CD4-positive, CD25-positive, alpha-beta regulatory T cell (primary cell): ENCODE measurements at regions not wholly inside any gene's neighbourhood (a gene's known extent, or its start where the extent isn't known, plus 50 kb on each side); places are given as distances from the start of the nearest gene placed in this dataset.
A peak's percentile ranks its signal among the peaks of the same experiment; 100 is the strongest.

ENCODE experiments used
- ATAC-seq, 2 donors: fragments of 150-1000 bp; cut with Tn5 transposase; one replicate each; pipeline ENCODE4 v1.10.0; 2021; ENCODE audit warnings: low read depth in 2 of 2, moderate number of reproducible peaks in 2 of 2, moderate library complexity in 1 of 2
- DNase-seq, 3 donors: peaks; one replicate each; pipeline versions ENCODE4 v3.0.0 to v3.0.0-alpha.2; 2012 to 2022; ENCODE audit warnings: mixed read lengths in 1 of 3
- H3K27ac ChIP-seq: one replicate; pipeline ENCODE4 v1.7.0; 2013; ENCODE audit warnings: mild to moderate bottlenecking, low read length; ENCODE audit not compliant: insufficient read depth, poor library complexity, severe bottlenecking
- H3K27me3 ChIP-seq: one replicate; pipeline ENCODE4 v1.7.0; 2013; ENCODE audit warnings: low read length; ENCODE audit not compliant: control insufficient read depth, insufficient read depth
- H3K36me3 ChIP-seq: one replicate; pipeline ENCODE4 v1.7.0; 2013; ENCODE audit warnings: mild to moderate bottlenecking, low read length, moderate library complexity; ENCODE audit not compliant: control insufficient read depth, insufficient read depth
- H3K4me1 ChIP-seq: 2 replicates; pipeline ENCODE4 v1.7.0; 2013; ENCODE audit warnings: mild to moderate bottlenecking, low read length; ENCODE audit not compliant: insufficient read depth, control insufficient read depth, poor library complexity, severe bottlenecking
- H3K4me3 ChIP-seq: one replicate; pipeline ENCODE4 v1.7.0; 2013; ENCODE audit warnings: low read depth, mild to moderate bottlenecking, low read length, moderate library complexity
- H3K9me3 ChIP-seq, 2 experiments: 1 replicate in 1 of 2; 2 replicates in 1 of 2; pipeline ENCODE4 v1.7.0; 2013; ENCODE audit warnings: low read length in 2 of 2, mild to moderate bottlenecking in 1 of 2, moderate library complexity in 1 of 2; ENCODE audit not compliant: control insufficient read depth in 2 of 2
- H3K27ac Mint-ChIP-seq, 3 donors: one replicate each; pipeline ENCODE4 v1.8.0; 2020 to 2022; ENCODE audit warnings: mild to moderate bottlenecking in 3 of 3, mixed read lengths in 3 of 3, moderate library complexity in 2 of 3
- H3K27me3 Mint-ChIP-seq: one replicate; pipeline ENCODE4 v1.8.0; 2022; ENCODE audit warnings: mild to moderate bottlenecking, mixed read lengths
- H3K36me3 Mint-ChIP-seq: one replicate; pipeline ENCODE4 v1.8.0; 2020; ENCODE audit warnings: mixed read lengths
- H3K4me1 Mint-ChIP-seq, 4 donors: one replicate each; pipeline ENCODE4 v1.8.0; 2020 to 2022; ENCODE audit warnings: mixed read lengths in 4 of 4, mild to moderate bottlenecking in 1 of 4
- H3K4me3 Mint-ChIP-seq, 4 donors: one replicate each; pipeline ENCODE4 v1.8.0; 2020 to 2022; ENCODE audit warnings: mild to moderate bottlenecking in 4 of 4, mixed read lengths in 4 of 4, moderate library complexity in 3 of 4
- H3K9me3 Mint-ChIP-seq, 7 donors: one replicate each; pipeline ENCODE4 v1.8.0; 2020 to 2022; ENCODE audit warnings: mixed read lengths in 7 of 7, mild to moderate bottlenecking in 3 of 7, moderate library complexity in 2 of 7

GRCh38 chr21:32203877-32204480, 74.9 kb downstream of the MIS18A start:
- H3K27me3 ChIP-seq: no peaks in the 10 kb centered on the region
- no peak overlapping the region for H3K4me3 ChIP-seq
- H3K4me1 ChIP-seq: no peaks in the 10 kb centered on the region
- H3K36me3 ChIP-seq: no peaks in the 10 kb centered on the region
- Mint-ChIP-seq H3K4me1 (no peaks in the 10 kb centered on the region), H3K27ac (no peak overlapping the region), H3K27me3 (peaks cover 4% of the 10 kb centered on the region), H3K4me3 (no peak overlapping the region), H3K9me3 (peaks cover 0 to 4% (median 0%) of the 10 kb centered on the region in 7 donors), H3K36me3 (no peaks in the 10 kb centered on the region)
- no peaks in the 10 kb centered on the region for H3K9me3 ChIP-seq
- no peak overlapping the region for H3K27ac ChIP-seq
- ATAC-seq: no peak
- no peak for DNase-seq

GRCh38 chr21:32200029-32200428, 78.8 kb downstream of the MIS18A start:
- Mint-ChIP-seq H3K4me3 (no peak overlapping the region), H3K27me3 (peaks cover 19% of the 10 kb centered on the region), H3K4me1 (no peaks in the 10 kb centered on the region), H3K27ac (no peak overlapping the region), H3K36me3 (no peaks in the 10 kb centered on the region), H3K9me3 (peaks cover 0 to 2% (median 0%) of the 10 kb centered on the region in 7 donors)
- no peaks in the 10 kb centered on the region for H3K27me3 ChIP-seq
- no peak for ATAC-seq
- no peaks in the 10 kb centered on the region for H3K9me3 ChIP-seq
- H3K27ac ChIP-seq: no peak overlapping the region
- DNase-seq: no peak
- no peaks in the 10 kb centered on the region for H3K36me3 ChIP-seq
- no peak overlapping the region for H3K4me3 ChIP-seq
- H3K4me1 ChIP-seq: no peaks in the 10 kb centered on the region

GRCh38 chr21:32198384-32198783, 80.5 kb downstream of the MIS18A start:
- no peak overlapping the region for H3K27ac ChIP-seq
- DNase-seq (no peak), ATAC-seq (no peak)
- Mint-ChIP-seq H3K27ac (no peak overlapping the region), H3K4me3 (no peak overlapping the region), H3K27me3 (peaks cover 19% of the 10 kb centered on the region), H3K36me3 (no peaks in the 10 kb centered on the region), H3K4me1 (no peaks in the 10 kb centered on the region), H3K9me3 (peaks cover 0 to 1% (median 0%) of the 10 kb centered on the region in 7 donors)
- no peaks in the 10 kb centered on the region for H3K4me1 ChIP-seq
- H3K9me3 ChIP-seq: no peaks in the 10 kb centered on the region
- no peaks in the 10 kb centered on the region for H3K36me3 ChIP-seq
- no peak overlapping the region for H3K4me3 ChIP-seq
- H3K27me3 ChIP-seq: no peaks in the 10 kb centered on the region

- Mint-ChIP-seq H3K27me3 (peaks cover 19% of the 10 kb centered on the region), H3K4me3 (no peak overlapping the region), H3K9me3 (no peaks in the 10 kb centered on the region), H3K36me3 (no peaks in the 10 kb centered on the region), H3K27ac (no peak overlapping the region), H3K4me1 (no peaks in the 10 kb centered on the region)
- DNase-seq (no peak), ATAC-seq (no peak)
- Histone ChIP-seq H3K27ac (no peak overlapping the region), H3K4me1 (no peaks in the 10 kb centered on the region), H3K9me3 (no peaks in the 10 kb centered on the region), H3K4me3 (no peak overlapping the region), H3K27me3 (no peaks in the 10 kb centered on the region), H3K36me3 (no peaks in the 10 kb centered on the region)
Observed at GRCh38 chr21:32197896-32198295, 81.0 kb downstream of the MIS18A start.

DNA sequence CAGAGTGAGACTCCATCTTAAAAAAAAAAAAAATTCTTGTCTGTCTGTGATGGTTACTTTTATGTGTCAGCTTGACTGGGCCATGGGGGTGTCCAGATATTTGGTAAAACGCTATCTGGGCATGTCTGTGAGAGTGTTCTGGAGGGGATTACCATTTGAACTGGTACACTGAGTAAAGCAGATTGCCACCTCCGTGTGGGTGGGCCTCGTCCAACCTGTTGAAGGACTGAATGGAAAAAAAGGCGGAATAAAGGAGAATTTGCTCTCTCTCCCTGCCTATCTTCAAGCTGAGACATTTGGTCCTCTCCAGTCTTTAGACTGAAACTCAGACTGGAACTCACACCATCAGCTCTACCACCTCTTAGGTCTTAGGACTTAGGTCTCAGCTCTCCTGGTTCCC, 82.8 kb downstream of the MIS18A start:
- H3K27me3 Mint-ChIP-seq: peaks cover 15% of the 10 kb centered on the region
- no peaks in the 10 kb centered on the region for H3K36me3 Mint-ChIP-seq
- no peak overlapping the region for H3K4me3 Mint-ChIP-seq
- no peak overlapping the region for H3K27ac ChIP-seq
- ATAC-seq (no peak), DNase-seq (no peak)
- no peak overlapping the region for H3K27ac Mint-ChIP-seq
- H3K4me1 ChIP-seq: no peaks in the 10 kb centered on the region
- no peaks in the 10 kb centered on the region for H3K4me1 Mint-ChIP-seq
- no peaks in the 10 kb centered on the region for H3K27me3 ChIP-seq
- H3K9me3 ChIP-seq: no peaks in the 10 kb centered on the region
- no peaks in the 10 kb centered on the region for H3K36me3 ChIP-seq
- no peak overlapping the region for H3K4me3 ChIP-seq
- H3K9me3 Mint-ChIP-seq: no peaks in the 10 kb centered on the region

DNA sequence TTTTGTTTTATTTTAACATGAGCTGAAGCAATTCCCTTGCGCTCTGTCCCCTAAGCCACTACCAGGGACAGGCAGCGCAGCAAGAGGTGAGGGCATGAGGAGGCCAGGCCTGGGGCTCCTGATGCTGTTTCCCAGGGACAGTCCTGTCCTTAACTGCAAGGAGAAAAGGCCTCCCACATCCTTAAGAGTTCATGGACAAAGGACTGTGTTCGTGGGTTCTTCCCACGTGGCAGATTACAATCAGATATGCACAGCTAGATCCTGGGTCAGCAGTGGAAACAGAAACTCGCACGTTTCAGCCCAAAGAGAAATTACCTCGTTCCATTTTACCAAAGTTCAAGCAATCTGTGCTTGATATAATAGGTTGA, 85.8 kb downstream of the MIS18A start:
- no peak overlapping the region for H3K4me3 Mint-ChIP-seq
- no peaks in the 10 kb centered on the region for H3K9me3 ChIP-seq
- H3K4me1 ChIP-seq: no peaks in the 10 kb centered on the region
- no peak overlapping the region for H3K27ac Mint-ChIP-seq
- no peak for DNase-seq
- H3K27me3 Mint-ChIP-seq: peaks cover 15% of the 10 kb centered on the region
- H3K36me3 ChIP-seq: no peaks in the 10 kb centered on the region
- H3K27ac ChIP-seq: no peak overlapping the region
- H3K4me3 ChIP-seq: no peak overlapping the region
- no peak for ATAC-seq
- no peaks in the 10 kb centered on the region for H3K4me1 Mint-ChIP-seq
- no peaks in the 10 kb centered on the region for H3K27me3 ChIP-seq
- peaks cover 0 to 1% (median 0%) of the 10 kb centered on the region in 7 donors for H3K9me3 Mint-ChIP-seq
- H3K36me3 Mint-ChIP-seq: no peaks in the 10 kb centered on the region

DNA sequence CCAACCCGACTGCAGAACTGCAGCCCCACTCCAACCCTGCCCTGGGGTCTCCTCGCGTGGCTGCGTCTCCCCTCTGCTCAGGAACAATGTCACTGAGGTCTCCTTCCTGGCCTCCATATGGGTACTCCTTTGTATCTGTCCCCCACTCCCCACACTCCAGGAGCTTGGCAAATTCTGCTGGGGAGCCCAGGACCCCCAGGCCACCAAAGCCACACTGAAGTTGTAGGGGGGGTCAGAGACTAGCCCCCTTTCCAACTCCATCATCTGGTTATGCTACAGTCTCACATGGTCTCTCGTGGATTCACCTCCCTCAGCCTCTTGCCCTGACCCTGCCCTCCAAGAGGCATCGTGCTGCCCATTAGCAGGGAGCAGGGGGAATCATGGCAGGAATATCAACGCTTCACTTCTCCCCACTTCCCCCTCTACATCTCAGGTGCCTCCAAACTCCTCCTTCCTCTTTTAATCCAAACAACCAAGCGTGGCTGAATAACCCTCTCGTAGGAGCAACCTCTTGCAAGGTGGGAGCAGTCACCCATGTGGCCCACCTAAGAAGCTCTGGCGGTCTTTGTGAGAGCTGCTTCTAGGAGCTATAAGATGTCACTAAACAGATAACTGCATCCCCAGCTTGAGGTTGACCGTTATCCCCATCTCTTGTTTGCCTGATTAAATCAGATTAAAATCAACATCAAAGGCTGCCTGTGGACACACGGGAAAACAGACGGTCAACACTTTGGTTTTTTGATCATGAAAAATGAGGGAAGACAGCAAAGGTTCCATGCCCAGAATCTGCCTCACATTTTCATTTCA, 86.4 kb downstream of the MIS18A start:
- H3K27ac Mint-ChIP-seq: no peak overlapping the region
- no peak for ATAC-seq
- H3K9me3 Mint-ChIP-seq: peaks cover 0 to 1% (median 0%) of the 10 kb centered on the region in 7 donors
- peak overlapping the region in 1 of 4 donors; percentile 1 for H3K4me3 Mint-ChIP-seq
- no peaks in the 10 kb centered on the region for H3K9me3 ChIP-seq
- no peaks in the 10 kb centered on the region for H3K36me3 ChIP-seq
- H3K4me1 Mint-ChIP-seq: no peaks in the 10 kb centered on the region
- H3K36me3 Mint-ChIP-seq: no peaks in the 10 kb centered on the region
- H3K4me1 ChIP-seq: no peaks in the 10 kb centered on the region
- peaks cover 15% of the 10 kb centered on the region for H3K27me3 Mint-ChIP-seq
- H3K4me3 ChIP-seq: no peak overlapping the region
- no peak for DNase-seq
- H3K27me3 ChIP-seq: peaks cover under 1% of the 10 kb centered on the region
- H3K27ac ChIP-seq: no peak overlapping the region
